WTC11 (cell line): ENCODE measurements at regions not wholly inside any gene's neighbourhood (a gene's known extent, or its start where the extent isn't known, plus 50 kb on each side); places are given as distances from the start of the nearest gene placed in this dataset.

Experiments
- ATAC-seq: fragments of 200-7000 bp; cut with Tn5 transposase; 2 replicates; pipeline ENCODE4 v1.10.0; 2021; ENCODE audit warnings: mild to moderate bottlenecking, moderate library complexity
- CTCF ChIA-PET: fragments of 300-600 bp; sonication (Branson Sonifier 250); formaldehyde crosslinking; loops from one replicate; lab custom pipeline; 2021; ENCODE audit warnings: antibody characterized with exemption; lab: Charles Lee
- POLR2A ChIA-PET: fragments of 350-600 bp; sonication (Branson Sonifier 250); formaldehyde crosslinking; loops from one replicate; lab custom pipeline; 2021; ENCODE audit warnings: antibody characterized with exemption; lab: Charles Lee
- DNase-seq: peaks from one replicate; pipeline ENCODE4 v3.0.0; 2021; ENCODE audit warnings: low spot score
- H3K27ac Mint-ChIP-seq: 2 replicates; pipeline ENCODE4 v1.8.0; 2021; ENCODE audit warnings: mixed read lengths
- H3K27me3 Mint-ChIP-seq: 2 replicates; pipeline ENCODE4 v1.8.0; 2021; ENCODE audit warnings: low read depth, mild to moderate bottlenecking, moderate library complexity, mixed read lengths
- H3K36me3 Mint-ChIP-seq: 2 replicates; pipeline ENCODE4 v1.8.0; 2021; ENCODE audit warnings: mixed read lengths
- H3K4me1 Mint-ChIP-seq: 2 replicates; pipeline ENCODE4 v1.8.0; 2022; ENCODE audit warnings: mixed read lengths
- H3K4me3 Mint-ChIP-seq: 2 replicates; pipeline ENCODE4 v1.8.0; 2021; ENCODE audit warnings: mild to moderate bottlenecking, moderate library complexity, mixed read lengths
- H3K9me3 Mint-ChIP-seq: 2 replicates; pipeline ENCODE4 v1.8.0; 2021; ENCODE audit warnings: mixed read lengths
- AR ChIP-seq: fragments of 250-450 bp; sonication (Bioruptor Pico); IDR thresholded peaks from 2 replicates; pipeline ENCODE4 v1.9.0; 2021; ENCODE audit warnings: mild to moderate bottlenecking
- ATF1 ChIP-seq: sonication (generic); formaldehyde crosslinking; IDR thresholded peaks from 2 replicates; pipeline ENCODE4 v1.8.1; 2023; ENCODE audit warnings: mild to moderate bottlenecking, moderate library complexity, missing genetic modification reagents
- CREM ChIP-seq: sonication (generic); formaldehyde crosslinking; IDR thresholded peaks from 2 replicates; pipeline ENCODE4 v1.8.1; 2022; ENCODE audit warnings: mild to moderate bottlenecking, missing genetic modification reagents, moderate library complexity
- HMGA2 ChIP-seq: fragments of 250-450 bp; sonication (Bioruptor Pico); IDR thresholded peaks from 2 replicates; pipeline ENCODE4 v1.4.0; 2021; ENCODE audit warnings: mild to moderate bottlenecking, moderate library complexity
- JUN ChIP-seq: sonication (generic); formaldehyde crosslinking; IDR thresholded peaks from 2 replicates; pipeline ENCODE4 v1.8.0; 2023; ENCODE audit warnings: mild to moderate bottlenecking, missing genetic modification reagents
- NFATC4 ChIP-seq: fragments of 250-450 bp; sonication (Bioruptor Pico); IDR thresholded peaks from 2 replicates; pipeline ENCODE4 v1.9.0; 2021; ENCODE audit warnings: mild to moderate bottlenecking
- OVOL2 ChIP-seq: fragments of 250-450 bp; sonication (Bioruptor Pico); IDR thresholded peaks from 2 replicates; pipeline ENCODE4 v1.9.0; 2021; ENCODE audit warnings: mild to moderate bottlenecking, borderline replicate concordance
- TEAD4 ChIP-seq: sonication (generic); formaldehyde crosslinking; IDR thresholded peaks from 2 replicates; pipeline ENCODE4 v1.8.0; 2022; ENCODE audit warnings: mild to moderate bottlenecking, missing genetic modification reagents
- ZNF423 ChIP-seq: fragments of 250-450 bp; sonication (Bioruptor Pico); IDR thresholded peaks from 2 replicates; pipeline ENCODE4 v2.1.2; 2022; ENCODE audit warnings: mild to moderate bottlenecking, moderate library complexity
- ZNF425 ChIP-seq: fragments of 250-450 bp; sonication (Bioruptor Pico); conservative IDR thresholded peaks from 2 replicates; pipeline ENCODE4 v1.9.0; 2021; ENCODE audit warnings: mild to moderate bottlenecking
- TF ChIP-seq, protein P1 (sequence below): sonication (generic); formaldehyde crosslinking; IDR thresholded peaks from 2 replicates; pipeline ENCODE4 v1.8.1; 2023; ENCODE audit warnings: mild to moderate bottlenecking, moderate library complexity, missing genetic modification reagents
- TF ChIP-seq, protein P2 (sequence below): sonication (generic); formaldehyde crosslinking; IDR thresholded peaks from 2 replicates; pipeline ENCODE4 v1.8.0; 2022; ENCODE audit warnings: missing genetic modification reagents
- TF ChIP-seq, protein P3 (sequence below): sonication (generic); formaldehyde crosslinking; IDR thresholded peaks from 2 replicates; pipeline ENCODE4 v1.8.1; 2022; ENCODE audit warnings: low read depth, mild to moderate bottlenecking, moderate library complexity, missing genetic modification reagents, borderline replicate concordance
- TF ChIP-seq, protein P4 (sequence below): sonication (generic); formaldehyde crosslinking; IDR thresholded peaks from 2 replicates; pipeline ENCODE4 v1.8.1; 2022; ENCODE audit warnings: low read depth, missing genetic modification reagents, borderline replicate concordance
- TF ChIP-seq, protein P5 (sequence below): sonication (generic); formaldehyde crosslinking; IDR thresholded peaks from 2 replicates; pipeline ENCODE4 v1.8.1; 2023; ENCODE audit warnings: mild to moderate bottlenecking, missing genetic modification reagents, moderate library complexity

DNA sequence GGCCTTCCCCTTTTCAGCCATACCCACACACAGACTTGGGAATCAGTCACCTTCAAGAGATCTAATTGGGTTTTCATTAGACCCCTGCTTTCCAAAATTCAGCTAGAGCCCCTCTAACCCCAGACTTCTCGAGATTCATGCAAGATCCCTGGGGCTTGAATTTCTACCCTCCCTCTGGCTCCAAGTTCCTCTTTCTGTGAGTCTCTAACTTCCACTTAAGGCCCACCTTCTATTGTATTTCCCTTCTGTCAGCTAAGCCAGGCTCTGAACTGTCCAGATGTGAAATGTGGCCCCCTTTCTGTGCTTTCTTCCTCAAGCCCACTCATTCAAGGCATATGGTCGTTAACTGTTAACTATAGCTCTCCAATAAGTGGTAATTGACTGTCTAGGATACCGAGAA, 132.2 kb downstream of the ZNF365 start (continued):
- TF ChIP-seq OVOL2 (CRISPR knock-in tag), result no peak
- TF ChIP-seq JUN, result no peak
- no peak for TF ChIP-seq NFATC4 (CRISPR knock-in tag)
- TF ChIP-seq, protein P1, sequence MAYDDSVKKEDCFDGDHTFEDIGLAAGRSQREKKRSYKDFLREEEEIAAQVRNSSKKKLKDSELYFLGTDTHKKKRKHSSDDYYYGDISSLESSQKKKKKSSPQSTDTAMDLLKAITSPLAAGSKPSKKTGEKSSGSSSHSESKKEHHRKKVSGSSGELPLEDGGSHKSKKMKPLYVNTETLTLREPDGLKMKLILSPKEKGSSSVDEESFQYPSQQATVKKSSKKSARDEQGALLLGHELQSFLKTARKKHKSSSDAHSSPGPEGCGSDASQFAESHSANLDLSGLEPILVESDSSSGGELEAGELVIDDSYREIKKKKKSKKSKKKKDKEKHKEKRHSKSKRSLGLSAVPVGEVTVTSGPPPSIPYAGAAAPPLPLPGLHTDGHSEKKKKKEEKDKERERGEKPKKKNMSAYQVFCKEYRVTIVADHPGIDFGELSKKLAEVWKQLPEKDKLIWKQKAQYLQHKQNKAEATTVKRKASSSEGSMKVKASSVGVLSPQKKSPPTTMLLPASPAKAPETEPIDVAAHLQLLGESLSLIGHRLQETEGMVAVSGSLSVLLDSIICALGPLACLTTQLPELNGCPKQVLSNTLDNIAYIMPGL, result no peak
- TF ChIP-seq CREM (CRISPR knock-in tag), result no peak
- TF ChIP-seq, protein P2, sequence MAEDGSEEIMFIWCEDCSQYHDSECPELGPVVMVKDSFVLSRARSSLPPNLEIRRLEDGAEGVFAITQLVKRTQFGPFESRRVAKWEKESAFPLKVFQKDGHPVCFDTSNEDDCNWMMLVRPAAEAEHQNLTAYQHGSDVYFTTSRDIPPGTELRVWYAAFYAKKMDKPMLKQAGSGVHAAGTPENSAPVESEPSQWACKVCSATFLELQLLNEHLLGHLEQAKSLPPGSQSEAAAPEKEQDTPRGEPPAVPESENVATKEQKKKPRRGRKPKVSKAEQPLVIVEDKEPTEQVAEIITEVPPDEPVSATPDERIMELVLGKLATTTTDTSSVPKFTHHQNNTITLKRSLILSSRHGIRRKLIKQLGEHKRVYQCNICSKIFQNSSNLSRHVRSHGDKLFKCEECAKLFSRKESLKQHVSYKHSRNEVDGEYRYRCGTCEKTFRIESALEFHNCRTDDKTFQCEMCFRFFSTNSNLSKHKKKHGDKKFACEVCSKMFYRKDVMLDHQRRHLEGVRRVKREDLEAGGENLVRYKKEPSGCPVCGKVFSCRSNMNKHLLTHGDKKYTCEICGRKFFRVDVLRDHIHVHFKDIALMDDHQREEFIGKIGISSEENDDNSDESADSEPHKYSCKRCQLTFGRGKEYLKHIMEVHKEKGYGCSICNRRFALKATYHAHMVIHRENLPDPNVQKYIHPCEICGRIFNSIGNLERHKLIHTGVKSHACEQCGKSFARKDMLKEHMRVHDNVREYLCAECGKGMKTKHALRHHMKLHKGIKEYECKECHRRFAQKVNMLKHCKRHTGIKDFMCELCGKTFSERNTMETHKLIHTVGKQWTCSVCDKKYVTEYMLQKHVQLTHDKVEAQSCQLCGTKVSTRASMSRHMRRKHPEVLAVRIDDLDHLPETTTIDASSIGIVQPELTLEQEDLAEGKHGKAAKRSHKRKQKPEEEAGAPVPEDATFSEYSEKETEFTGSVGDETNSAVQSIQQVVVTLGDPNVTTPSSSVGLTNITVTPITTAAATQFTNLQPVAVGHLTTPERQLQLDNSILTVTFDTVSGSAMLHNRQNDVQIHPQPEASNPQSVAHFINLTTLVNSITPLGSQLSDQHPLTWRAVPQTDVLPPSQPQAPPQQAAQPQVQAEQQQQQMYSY (CRISPR knock-in tag), result no peak
- TF ChIP-seq, all 79 proteins: peak for 0

- no peak overlapping the region for H3K27ac Mint-ChIP-seq
- POLR2A ChIA-PET, result no interaction called here
- H3K9me3 Mint-ChIP-seq, result 0 out of 2 replicates have a peak, but pooled peaks cover 2% of the 10 kb centered on the region
- no peak overlapping the region for H3K4me3 Mint-ChIP-seq
- no peak for ATAC-seq
- no peaks in the 10 kb centered on the region for H3K36me3 Mint-ChIP-seq
- peaks cover 43% of the 10 kb centered on the region for H3K27me3 Mint-ChIP-seq
- DNase-seq, result no peak
- H3K4me1 Mint-ChIP-seq, result peaks cover 12% of the 10 kb centered on the region
- CTCF ChIA-PET, result no interaction called here
- TF ChIP-seq HMGA2 (no peak), ZNF425 (CRISPR knock-in tag) (no peak), AR (CRISPR knock-in tag) (no peak), TEAD4 (CRISPR knock-in tag) (no peak), ATF1 (CRISPR knock-in tag) (no peak), ZNF423 (CRISPR knock-in tag) (no peak)
- TF ChIP-seq, protein P1, result no peak
- TF ChIP-seq, protein P3, sequence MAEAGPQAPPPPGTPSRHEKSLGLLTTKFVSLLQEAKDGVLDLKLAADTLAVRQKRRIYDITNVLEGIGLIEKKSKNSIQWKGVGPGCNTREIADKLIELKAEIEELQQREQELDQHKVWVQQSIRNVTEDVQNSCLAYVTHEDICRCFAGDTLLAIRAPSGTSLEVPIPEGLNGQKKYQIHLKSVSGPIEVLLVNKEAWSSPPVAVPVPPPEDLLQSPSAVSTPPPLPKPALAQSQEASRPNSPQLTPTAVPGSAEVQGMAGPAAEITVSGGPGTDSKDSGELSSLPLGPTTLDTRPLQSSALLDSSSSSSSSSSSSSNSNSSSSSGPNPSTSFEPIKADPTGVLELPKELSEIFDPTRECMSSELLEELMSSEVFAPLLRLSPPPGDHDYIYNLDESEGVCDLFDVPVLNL, result no peak
- TF ChIP-seq, protein P4, sequence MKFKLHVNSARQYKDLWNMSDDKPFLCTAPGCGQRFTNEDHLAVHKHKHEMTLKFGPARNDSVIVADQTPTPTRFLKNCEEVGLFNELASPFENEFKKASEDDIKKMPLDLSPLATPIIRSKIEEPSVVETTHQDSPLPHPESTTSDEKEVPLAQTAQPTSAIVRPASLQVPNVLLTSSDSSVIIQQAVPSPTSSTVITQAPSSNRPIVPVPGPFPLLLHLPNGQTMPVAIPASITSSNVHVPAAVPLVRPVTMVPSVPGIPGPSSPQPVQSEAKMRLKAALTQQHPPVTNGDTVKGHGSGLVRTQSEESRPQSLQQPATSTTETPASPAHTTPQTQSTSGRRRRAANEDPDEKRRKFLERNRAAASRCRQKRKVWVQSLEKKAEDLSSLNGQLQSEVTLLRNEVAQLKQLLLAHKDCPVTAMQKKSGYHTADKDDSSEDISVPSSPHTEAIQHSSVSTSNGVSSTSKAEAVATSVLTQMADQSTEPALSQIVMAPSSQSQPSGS (CRISPR knock-in tag), result no peak
- TF ChIP-seq, protein P5, sequence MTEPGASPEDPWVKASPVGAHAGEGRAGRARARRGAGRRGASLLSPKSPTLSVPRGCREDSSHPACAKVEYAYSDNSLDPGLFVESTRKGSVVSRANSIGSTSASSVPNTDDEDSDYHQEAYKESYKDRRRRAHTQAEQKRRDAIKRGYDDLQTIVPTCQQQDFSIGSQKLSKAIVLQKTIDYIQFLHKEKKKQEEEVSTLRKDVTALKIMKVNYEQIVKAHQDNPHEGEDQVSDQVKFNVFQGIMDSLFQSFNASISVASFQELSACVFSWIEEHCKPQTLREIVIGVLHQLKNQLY (CRISPR knock-in tag), result no peak
Measured at GRCh38 chr10:62511238-62511637, 137.1 kb downstream of the ZNF365 start.
